ENCODE measurements at regions not wholly inside any gene's neighbourhood (a gene's known extent, or its start where the extent isn't known, plus 50 kb on each side); places are given as distances from the start of the nearest gene placed in this dataset.
A peak's percentile ranks its signal among the peaks of the same experiment; 100 is the strongest.

- TF ChIP-seq, protein P1, sequence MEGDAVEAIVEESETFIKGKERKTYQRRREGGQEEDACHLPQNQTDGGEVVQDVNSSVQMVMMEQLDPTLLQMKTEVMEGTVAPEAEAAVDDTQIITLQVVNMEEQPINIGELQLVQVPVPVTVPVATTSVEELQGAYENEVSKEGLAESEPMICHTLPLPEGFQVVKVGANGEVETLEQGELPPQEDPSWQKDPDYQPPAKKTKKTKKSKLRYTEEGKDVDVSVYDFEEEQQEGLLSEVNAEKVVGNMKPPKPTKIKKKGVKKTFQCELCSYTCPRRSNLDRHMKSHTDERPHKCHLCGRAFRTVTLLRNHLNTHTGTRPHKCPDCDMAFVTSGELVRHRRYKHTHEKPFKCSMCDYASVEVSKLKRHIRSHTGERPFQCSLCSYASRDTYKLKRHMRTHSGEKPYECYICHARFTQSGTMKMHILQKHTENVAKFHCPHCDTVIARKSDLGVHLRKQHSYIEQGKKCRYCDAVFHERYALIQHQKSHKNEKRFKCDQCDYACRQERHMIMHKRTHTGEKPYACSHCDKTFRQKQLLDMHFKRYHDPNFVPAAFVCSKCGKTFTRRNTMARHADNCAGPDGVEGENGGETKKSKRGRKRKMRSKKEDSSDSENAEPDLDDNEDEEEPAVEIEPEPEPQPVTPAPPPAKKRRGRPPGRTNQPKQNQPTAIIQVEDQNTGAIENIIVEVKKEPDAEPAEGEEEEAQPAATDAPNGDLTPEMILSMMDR (conservative IDR thresholded peaks at IDR 0.05; ENCODE audit: low read length) = no peak
- no peak overlapping the region for H3K4me3 ChIP-seq (ENCODE audit: low read length)
- no peak for DNase-seq (ENCODE audit: low read depth)
Measured at GRCh38 chr5:106649031-106649430, 1021.7 kb downstream of the EFNA5 start.

DNA sequence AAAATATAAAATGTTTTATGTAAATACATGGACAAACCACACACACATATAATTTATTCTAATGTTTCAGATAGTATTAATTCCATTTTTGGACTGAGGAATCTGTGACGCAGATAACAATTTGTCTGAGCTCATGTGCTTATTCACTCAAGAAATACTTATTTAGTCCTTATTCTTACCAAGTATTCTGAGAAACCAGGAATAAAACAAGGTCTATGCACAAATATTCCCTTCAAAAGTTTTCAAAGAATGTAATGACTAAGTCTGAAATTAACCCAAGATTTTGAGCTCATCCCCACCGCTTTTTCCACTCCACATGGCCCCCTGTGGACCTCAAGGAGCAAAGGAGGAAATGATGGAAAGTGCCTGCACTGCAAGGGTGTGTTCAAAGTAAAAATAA lies 1022.3 kb downstream of the EFNA5 start:
- DNase-seq (ENCODE audit: low read depth) = no peak
- TF ChIP-seq, protein P1 (conservative IDR thresholded peaks at IDR 0.05; ENCODE audit: low read length) = no peak
- no peak overlapping the region for H3K4me3 ChIP-seq (ENCODE audit: low read length)

- TF ChIP-seq, protein P1 (conservative IDR thresholded peaks at IDR 0.05; ENCODE audit: low read length) = no peak
Measured at GRCh38 chr5:106646106-106646505, 1024.6 kb downstream of the EFNA5 start.

DNA sequence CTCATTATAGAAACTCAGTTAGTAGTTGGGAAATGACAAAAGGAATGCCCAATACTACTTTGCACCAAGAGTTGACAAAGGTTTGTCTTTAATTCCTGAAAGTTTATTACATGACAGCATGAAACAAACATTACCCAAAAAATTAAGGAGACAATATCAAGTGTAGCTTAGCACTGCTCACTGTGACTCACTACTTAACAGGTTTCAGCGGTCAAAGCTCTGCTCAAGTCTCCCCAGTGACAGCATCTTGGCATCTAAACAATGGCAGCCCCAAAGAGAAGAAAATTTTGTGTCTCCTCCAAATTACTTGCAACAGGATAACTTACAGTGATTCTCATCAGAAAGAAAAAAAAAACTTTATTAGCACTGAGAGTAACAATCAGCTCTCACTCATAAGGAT lies 1030.2 kb downstream of the EFNA5 start:
- DNase-seq (ENCODE audit: low read depth) = no peak
- no peak overlapping the region for H3K4me3 ChIP-seq (ENCODE audit: low read length)
- TF ChIP-seq, protein P1 (conservative IDR thresholded peaks at IDR 0.05; ENCODE audit: low read length) = no peak

More at GRCh38 chr5:106646106-106646505, 1024.6 kb downstream of the EFNA5 start:
- DNase-seq (ENCODE audit: low read depth) = no peak
- no peak overlapping the region for H3K4me3 ChIP-seq (ENCODE audit: low read length)

- DNase-seq (ENCODE audit: low read depth) = no peak
- H3K4me3 ChIP-seq (ENCODE audit: low read length) = no peak overlapping the region
- TF ChIP-seq, protein P1 (conservative IDR thresholded peaks at IDR 0.05; ENCODE audit: low read length) = peak; percentile 11; the same call in 1 of the 2 replicates
Measured at GRCh38 chr5:106639488-106639887, 1031.2 kb downstream of the EFNA5 start.

- no peak for DNase-seq (ENCODE audit: low read depth)
- no peak overlapping the region for H3K4me3 ChIP-seq (ENCODE audit: low read length)
- TF ChIP-seq, protein P1 (conservative IDR thresholded peaks at IDR 0.05; ENCODE audit: low read length) = no peak
Measured at GRCh38 chr5:106637275-106637674, 1033.5 kb downstream of the EFNA5 start.

GRCh38 chr5:106634375-106634774 lies 1036.4 kb downstream of the EFNA5 start:
- no peak overlapping the region for H3K4me3 ChIP-seq (ENCODE audit: low read length)
- TF ChIP-seq, protein P1 (conservative IDR thresholded peaks at IDR 0.05; ENCODE audit: low read length) = no peak
- no peak for DNase-seq (ENCODE audit: low read depth)
